ENCODE measurements at regions not wholly inside any gene's neighbourhood (a gene's known extent, or its start where the extent isn't known, plus 50 kb on each side); places are given as distances from the start of the nearest gene placed in this dataset.
"Not testable (repeated sequence)": the region's sequence is repeated elsewhere in the genome, so short reads cannot be mapped to it uniquely, and the experiment has no call there.

- TF ChIP-seq CTCF (conservative IDR thresholded peaks at IDR 0.05 in 1 of 2, IDR thresholded peaks at IDR 0.05 in 1 of 2; ENCODE audit: low read depth in 1 of 2, low read length in 2 of 2); EZH2 (IDR thresholded peaks at IDR 0.05; ENCODE audit: low read length, missing control alignments): not testable (repeated sequence)
Observed at GRCh38 chr14:105991677-105992076, 465.3 kb downstream of the TMEM121 start.
